GM12865 (cell line): ENCODE measurements at regions not wholly inside any gene's neighbourhood (a gene's known extent, or its start where the extent isn't known, plus 50 kb on each side); places are given as distances from the start of the nearest gene placed in this dataset.
"Not testable (repeated sequence)": the region's sequence is repeated elsewhere in the genome, so short reads cannot be mapped to it uniquely, and the experiment has no call there.

ENCODE experiments used
- DNase-seq: peaks from one replicate; pipeline ENCODE4 v3.0.0; 2010; ENCODE audit warnings: low read depth
- H3K4me3 ChIP-seq: 2 replicates; pipeline ENCODE4 v1.5.1; 2011; ENCODE audit warnings: mild to moderate bottlenecking, low read depth, low read length, control low read depth
- CTCF ChIP-seq: IDR thresholded peaks from 2 replicates; pipeline ENCODE4 v1.5.1; 2011; ENCODE audit warnings: low read length, control low read depth, low read depth, inconsistent platforms; ENCODE audit not compliant: insufficient read depth; ENCODE audit errors: missing control alignments

DNA sequence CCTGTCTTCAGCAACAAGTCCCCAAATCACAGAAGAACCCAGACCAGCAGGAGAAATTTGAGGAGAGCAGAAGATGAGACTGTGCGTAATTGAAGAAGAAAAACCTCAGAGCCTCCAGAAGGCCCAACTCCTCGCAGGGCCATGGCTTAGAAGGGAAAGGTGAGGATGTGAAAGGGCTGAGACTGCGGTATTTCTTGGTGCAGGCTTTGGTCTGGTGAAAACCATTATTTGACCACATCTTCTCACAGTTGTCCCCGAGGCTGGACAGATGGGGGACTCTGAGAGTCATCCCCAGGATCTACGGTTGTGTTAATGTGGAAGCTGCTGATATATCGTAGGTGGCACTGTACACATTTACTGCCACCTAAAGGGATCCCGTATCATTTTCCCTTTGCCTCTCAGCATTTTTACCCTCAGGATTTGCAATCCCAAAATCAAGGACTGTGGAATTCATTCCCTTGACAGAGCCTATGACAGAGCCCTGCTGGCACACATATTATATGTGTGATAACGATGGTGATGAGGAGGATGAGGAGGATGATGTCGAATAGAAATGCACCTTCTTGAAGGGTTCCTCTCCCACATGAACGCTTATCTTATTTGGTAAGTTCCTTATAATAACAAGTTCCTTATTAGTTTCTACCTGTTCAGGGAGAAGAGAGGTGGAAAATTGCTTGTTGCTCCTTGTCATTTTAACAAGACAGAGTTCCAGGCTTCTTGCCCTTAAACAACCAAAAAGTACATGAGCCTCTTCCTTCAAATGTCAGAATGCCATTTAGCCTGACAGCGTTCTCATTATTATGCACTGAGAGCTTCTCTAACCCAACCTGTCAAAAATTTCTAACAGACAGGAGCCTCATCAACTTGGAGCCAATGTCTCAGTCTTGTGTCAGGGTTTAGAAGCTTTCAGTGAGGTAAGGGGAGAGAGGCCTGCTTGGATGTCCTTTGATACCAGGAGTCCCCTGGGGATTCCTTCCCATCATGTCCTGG lies 135.8 kb downstream of the PXDC1 start:
- TF ChIP-seq CTCF = no peak
- no peak overlapping the region for H3K4me3 ChIP-seq
- DNase-seq = no peak

- no peak overlapping the region for H3K4me3 ChIP-seq
- no peak for TF ChIP-seq CTCF
- DNase-seq = no peak
Observed at GRCh38 chr6:3614918-3615317, 136.6 kb downstream of the PXDC1 start.

DNA sequence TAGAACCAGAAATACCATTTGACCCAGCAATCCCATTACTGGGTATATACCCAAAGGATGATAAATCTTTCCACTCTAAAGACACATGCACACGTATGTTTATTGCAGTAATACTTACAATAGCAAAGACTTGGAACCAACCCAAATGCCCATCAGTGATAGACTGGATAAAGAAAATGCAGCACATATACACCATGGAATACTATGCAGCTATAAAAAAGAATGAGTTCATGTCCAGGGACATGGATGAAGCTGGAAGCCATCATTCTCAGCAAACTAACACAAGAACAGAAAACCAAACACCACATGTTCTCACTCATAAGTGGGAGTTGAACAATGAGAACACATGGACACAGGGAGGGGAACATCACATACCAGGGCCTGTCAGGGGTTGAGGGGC lies 137.9 kb downstream of the PXDC1 start:
- not testable (repeated sequence) for DNase-seq, H3K4me3 ChIP-seq

DNA sequence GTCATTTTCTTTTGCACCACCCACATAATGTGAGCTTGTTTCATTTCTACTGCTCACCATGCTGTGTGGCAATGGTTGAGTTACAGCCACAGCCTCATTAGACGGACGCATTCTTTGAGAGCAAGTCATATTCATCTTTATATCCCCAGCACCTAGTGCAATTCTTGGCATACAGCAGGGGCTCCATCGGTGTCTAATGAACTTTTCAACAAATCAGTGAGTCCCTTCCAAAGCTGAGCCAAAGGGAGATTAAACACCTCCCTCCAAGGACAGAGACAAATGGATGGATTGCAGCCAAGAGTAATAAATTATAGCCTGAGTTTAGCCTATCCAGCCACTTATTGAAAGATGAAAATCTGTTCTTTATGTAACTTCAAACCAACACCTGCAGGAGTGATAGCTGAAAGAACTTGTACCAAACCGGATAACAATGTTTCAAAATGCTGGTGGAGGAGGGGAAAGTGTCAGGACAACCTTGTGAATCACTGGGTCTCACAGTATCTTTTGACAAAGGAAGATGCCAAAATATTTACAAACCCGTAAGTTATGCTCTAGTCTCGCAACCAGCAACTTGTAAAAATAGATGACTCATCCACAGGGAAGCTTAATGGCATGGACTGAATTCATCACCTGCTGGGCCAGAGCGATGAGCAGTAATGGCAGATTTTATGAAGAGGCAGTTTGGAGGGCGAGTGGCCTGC lies 139.0 kb downstream of the PXDC1 start:
- TF ChIP-seq CTCF = no peak
- no peak overlapping the region for H3K4me3 ChIP-seq
- DNase-seq = no peak

- no peak for DNase-seq
- no peak for TF ChIP-seq CTCF
- no peak overlapping the region for H3K4me3 ChIP-seq
Observed at GRCh38 chr6:3610921-3611320, 140.6 kb downstream of the PXDC1 start.

- no peak for TF ChIP-seq CTCF
- no peak for DNase-seq
- H3K4me3 ChIP-seq = no peak overlapping the region
Observed at GRCh38 chr6:3610206-3610605, 141.3 kb downstream of the PXDC1 start.

GRCh38 chr6:3609388-3609787 lies 142.1 kb downstream of the PXDC1 start:
- DNase-seq = no peak
- H3K4me3 ChIP-seq = no peak overlapping the region
- TF ChIP-seq CTCF = no peak
